ENCODE measurements at regions not wholly inside any gene's neighbourhood (a gene's known extent, or its start where the extent isn't known, plus 50 kb on each side); places are given as distances from the start of the nearest gene placed in this dataset.
"Not testable (repeated sequence)": the region's sequence is repeated elsewhere in the genome, so short reads cannot be mapped to it uniquely, and the experiment has no call there.

GRCh38 chr6:84581494-84582259, 182.7 kb downstream of the TBX18 start:
- Histone ChIP-seq H3K4me3 (ENCODE audit: low read depth, low read length) (no peak overlapping the region), H3K27ac (ENCODE audit: low read depth, low read length) (no peak overlapping the region), H3K4me1 (ENCODE audit: control insufficient read depth, insufficient read depth, low read length) (no peaks in the 10 kb centered on the region), H3K9ac (ENCODE audit: low read length) (no peak overlapping the region), H3K36me3 (ENCODE audit: control insufficient read depth, insufficient read depth, low read length) (no peaks in the 10 kb centered on the region), H3K27me3 (ENCODE audit: control insufficient read depth, insufficient read depth, low read length) (no peaks in the 10 kb centered on the region), H3K9me3 (ENCODE audit: control insufficient read depth, insufficient read depth, low read depth, low read length) (peaks cover 6% of the 10 kb centered on the region)

GRCh38 chr6:84579404-84579803, 185.0 kb downstream of the TBX18 start:
- no peak overlapping the region for H3K27ac ChIP-seq (ENCODE audit: low read depth, low read length)
- peaks cover 6% of the 10 kb centered on the region for H3K9me3 ChIP-seq (ENCODE audit: control insufficient read depth, insufficient read depth, low read depth, low read length)
- H3K4me3 ChIP-seq (ENCODE audit: low read depth, low read length), result no peak overlapping the region
- H3K4me1 ChIP-seq (ENCODE audit: control insufficient read depth, insufficient read depth, low read length), result no peaks in the 10 kb centered on the region
- H3K27me3 ChIP-seq (ENCODE audit: control insufficient read depth, insufficient read depth, low read length), result no peaks in the 10 kb centered on the region
- H3K9ac ChIP-seq (ENCODE audit: low read length), result no peak overlapping the region
- no peaks in the 10 kb centered on the region for H3K36me3 ChIP-seq (ENCODE audit: control insufficient read depth, insufficient read depth, low read length)

- H3K27me3 ChIP-seq (ENCODE audit: control insufficient read depth, insufficient read depth, low read length), result no peaks in the 10 kb centered on the region
- peaks cover 6% of the 10 kb centered on the region for H3K9me3 ChIP-seq (ENCODE audit: control insufficient read depth, insufficient read depth, low read depth, low read length)
- H3K27ac ChIP-seq (ENCODE audit: low read depth, low read length), result no peak overlapping the region
- no peak overlapping the region for H3K9ac ChIP-seq (ENCODE audit: low read length)
- H3K36me3 ChIP-seq (ENCODE audit: control insufficient read depth, insufficient read depth, low read length), result no peaks in the 10 kb centered on the region
- no peak overlapping the region for H3K4me3 ChIP-seq (ENCODE audit: low read depth, low read length)
- H3K4me1 ChIP-seq (ENCODE audit: control insufficient read depth, insufficient read depth, low read length), result no peaks in the 10 kb centered on the region
These were observed 188.4 kb downstream of the TBX18 start for GRCh38 chr6:84576029-84576428.

- Histone ChIP-seq H3K27ac (ENCODE audit: low read depth, low read length) (no peak overlapping the region), H3K36me3 (ENCODE audit: control insufficient read depth, insufficient read depth, low read length) (no peaks in the 10 kb centered on the region), H3K4me3 (ENCODE audit: low read depth, low read length) (no peak overlapping the region), H3K4me1 (ENCODE audit: control insufficient read depth, insufficient read depth, low read length) (no peaks in the 10 kb centered on the region), H3K9me3 (ENCODE audit: control insufficient read depth, insufficient read depth, low read depth, low read length) (peaks cover 6% of the 10 kb centered on the region), H3K9ac (ENCODE audit: low read length) (no peak overlapping the region), H3K27me3 (ENCODE audit: control insufficient read depth, insufficient read depth, low read length) (no peaks in the 10 kb centered on the region)
These were observed 189.1 kb downstream of the TBX18 start for GRCh38 chr6:84575264-84575663.

- Histone ChIP-seq H3K27me3 (ENCODE audit: control insufficient read depth, insufficient read depth, low read length) (no peaks in the 10 kb centered on the region), H3K9me3 (ENCODE audit: control insufficient read depth, insufficient read depth, low read depth, low read length) (no peaks in the 10 kb centered on the region), H3K27ac (ENCODE audit: low read depth, low read length) (no peak overlapping the region), H3K4me3 (ENCODE audit: low read depth, low read length) (no peak overlapping the region), H3K4me1 (ENCODE audit: control insufficient read depth, insufficient read depth, low read length) (no peaks in the 10 kb centered on the region), H3K36me3 (ENCODE audit: control insufficient read depth, insufficient read depth, low read length) (no peaks in the 10 kb centered on the region), H3K9ac (ENCODE audit: low read length) (no peak overlapping the region)
These were observed 194.5 kb downstream of the TBX18 start for GRCh38 chr6:84569882-84570281.

GRCh38 chr6:84568971-84569370, 195.4 kb downstream of the TBX18 start:
- H3K36me3 ChIP-seq (ENCODE audit: control insufficient read depth, insufficient read depth, low read length), result no peaks in the 10 kb centered on the region
- no peaks in the 10 kb centered on the region for H3K27me3 ChIP-seq (ENCODE audit: control insufficient read depth, insufficient read depth, low read length)
- no peak overlapping the region for H3K4me3 ChIP-seq (ENCODE audit: low read depth, low read length)
- H3K27ac ChIP-seq (ENCODE audit: low read depth, low read length), result no peak overlapping the region
- no peaks in the 10 kb centered on the region for H3K4me1 ChIP-seq (ENCODE audit: control insufficient read depth, insufficient read depth, low read length)
- H3K9ac ChIP-seq (ENCODE audit: low read length), result no peak overlapping the region
- H3K9me3 ChIP-seq (ENCODE audit: control insufficient read depth, insufficient read depth, low read depth, low read length), result no peaks in the 10 kb centered on the region

- H3K9ac ChIP-seq (ENCODE audit: low read length); H3K4me1 ChIP-seq (ENCODE audit: control insufficient read depth, insufficient read depth, low read length); H3K9me3 ChIP-seq (ENCODE audit: control insufficient read depth, insufficient read depth, low read depth, low read length); H3K4me3 ChIP-seq (ENCODE audit: low read depth, low read length); H3K36me3 ChIP-seq (ENCODE audit: control insufficient read depth, insufficient read depth, low read length); H3K27ac ChIP-seq (ENCODE audit: low read depth, low read length); H3K27me3 ChIP-seq (ENCODE audit: control insufficient read depth, insufficient read depth, low read length): not testable (repeated sequence)
These were observed 198.7 kb downstream of the TBX18 start for GRCh38 chr6:84565718-84566117.

- H3K9ac ChIP-seq (ENCODE audit: low read length), result no peak overlapping the region
- H3K4me1 ChIP-seq (ENCODE audit: control insufficient read depth, insufficient read depth, low read length), result no peaks in the 10 kb centered on the region
- no peaks in the 10 kb centered on the region for H3K9me3 ChIP-seq (ENCODE audit: control insufficient read depth, insufficient read depth, low read depth, low read length)
- H3K27me3 ChIP-seq (ENCODE audit: control insufficient read depth, insufficient read depth, low read length), result no peaks in the 10 kb centered on the region
- no peaks in the 10 kb centered on the region for H3K36me3 ChIP-seq (ENCODE audit: control insufficient read depth, insufficient read depth, low read length)
- H3K4me3 ChIP-seq (ENCODE audit: low read depth, low read length), result no peak overlapping the region
- no peak overlapping the region for H3K27ac ChIP-seq (ENCODE audit: low read depth, low read length)
These were observed 203.7 kb downstream of the TBX18 start for GRCh38 chr6:84560436-84561390.

GRCh38 chr6:84556541-84557335, 207.7 kb downstream of the TBX18 start:
- no peak overlapping the region for H3K27ac ChIP-seq (ENCODE audit: low read depth, low read length)
- no peaks in the 10 kb centered on the region for H3K27me3 ChIP-seq (ENCODE audit: control insufficient read depth, insufficient read depth, low read length)
- no peaks in the 10 kb centered on the region for H3K9me3 ChIP-seq (ENCODE audit: control insufficient read depth, insufficient read depth, low read depth, low read length)
- H3K36me3 ChIP-seq (ENCODE audit: control insufficient read depth, insufficient read depth, low read length), result no peaks in the 10 kb centered on the region
- H3K4me1 ChIP-seq (ENCODE audit: control insufficient read depth, insufficient read depth, low read length), result no peaks in the 10 kb centered on the region
- H3K9ac ChIP-seq (ENCODE audit: low read length), result no peak overlapping the region
- no peak overlapping the region for H3K4me3 ChIP-seq (ENCODE audit: low read depth, low read length)

GRCh38 chr6:84554706-84555105, 209.7 kb downstream of the TBX18 start:
- H3K36me3 ChIP-seq (ENCODE audit: control insufficient read depth, insufficient read depth, low read length), result no peaks in the 10 kb centered on the region
- no peak overlapping the region for H3K9ac ChIP-seq (ENCODE audit: low read length)
- H3K9me3 ChIP-seq (ENCODE audit: control insufficient read depth, insufficient read depth, low read depth, low read length), result no peaks in the 10 kb centered on the region
- no peak overlapping the region for H3K4me3 ChIP-seq (ENCODE audit: low read depth, low read length)
- H3K27me3 ChIP-seq (ENCODE audit: control insufficient read depth, insufficient read depth, low read length), result no peaks in the 10 kb centered on the region
- H3K4me1 ChIP-seq (ENCODE audit: control insufficient read depth, insufficient read depth, low read length), result no peaks in the 10 kb centered on the region
- no peak overlapping the region for H3K27ac ChIP-seq (ENCODE audit: low read depth, low read length)

Data from HUES6 (cell line).